ENCODE measurements at regions not wholly inside any gene's neighbourhood (a gene's known extent, or its start where the extent isn't known, plus 50 kb on each side); places are given as distances from the start of the nearest gene placed in this dataset.
A peak's percentile ranks its signal among the peaks of the same experiment; 100 is the strongest.

- no peak overlapping the region for H2AFZ ChIP-seq (ENCODE audit: insufficient read depth, low read length, poor library complexity)
- H3K4me2 ChIP-seq (ENCODE audit: low read length) = no peak overlapping the region
- no peaks in the 10 kb centered on the region for H3K27me3 ChIP-seq (ENCODE audit: insufficient read depth, low read length)
- no peak overlapping the region for H3K4me3 ChIP-seq (ENCODE audit: low read depth, low read length)
- no peaks in the 10 kb centered on the region for H3K79me1 ChIP-seq (ENCODE audit: low read length)
- H2BK12ac ChIP-seq (ENCODE audit: low read length) = no peak overlapping the region
- H3K4me1 ChIP-seq (ENCODE audit: control insufficient read depth in 1 of 2, insufficient read depth in 2 of 2, low read length in 2 of 2) = no peaks in the 10 kb centered on the region
- H2BK120ac ChIP-seq (ENCODE audit: insufficient read depth, low read length, poor library complexity) = no peak overlapping the region
- no peak overlapping the region for H3K27ac ChIP-seq (ENCODE audit: low read depth, low read length)
- H3K14ac ChIP-seq (ENCODE audit: low read length) = no peak overlapping the region
- H3K9me3 ChIP-seq (ENCODE audit: insufficient read depth, low read depth, low read length) = no peaks in the 10 kb centered on the region
- no peak overlapping the region for H3K18ac ChIP-seq (ENCODE audit: low read length)
- DNase-seq = no peak
- no peak overlapping the region for H2BK5ac ChIP-seq (ENCODE audit: low read depth, low read length, poor library complexity)
- H4K8ac ChIP-seq (ENCODE audit: low read depth, low read length) = no peak overlapping the region
- no peak overlapping the region for H3K23ac ChIP-seq (ENCODE audit: low read length)
- no peak overlapping the region for H4K91ac ChIP-seq (ENCODE audit: low read depth, low read length)
- H3K4ac ChIP-seq (ENCODE audit: low read depth, low read length) = no peak overlapping the region
- no peak overlapping the region for H4K12ac ChIP-seq (ENCODE audit: low read depth, low read length)
- H3K36me3 ChIP-seq (ENCODE audit: control insufficient read depth in 1 of 2, insufficient read depth in 2 of 2, low read length in 2 of 2) = no peaks in the 10 kb centered on the region
- H2AK5ac ChIP-seq (ENCODE audit: low read length) = no peak overlapping the region
- no peak overlapping the region for H3K9ac ChIP-seq (ENCODE audit: low read length)
- H3K79me2 ChIP-seq (ENCODE audit: control insufficient read depth, insufficient read depth, low read length, poor library complexity) = no peaks in the 10 kb centered on the region
- no CpG with 5 or more reads among the region's 12 CpGs for WGBS (ENCODE audit: extremely low coverage, insufficient coverage, insufficient read length)
These were observed 397.9 kb downstream of the TNS3 start for GRCh38 chr7:47183862-47184590.

GRCh38 chr7:47181746-47182361 lies 400.1 kb downstream of the TNS3 start:
- Histone ChIP-seq H4K91ac (ENCODE audit: low read depth, low read length) (no peak overlapping the region), H4K12ac (ENCODE audit: low read depth, low read length) (no peak overlapping the region), H2BK120ac (ENCODE audit: insufficient read depth, low read length, poor library complexity) (no peak overlapping the region), H3K27ac (ENCODE audit: low read depth, low read length) (no peak overlapping the region), H2AFZ (ENCODE audit: insufficient read depth, low read length, poor library complexity) (no peak overlapping the region), H2BK12ac (ENCODE audit: low read length) (no peak overlapping the region), H3K4me2 (ENCODE audit: low read length) (no peak overlapping the region), H4K8ac (ENCODE audit: low read depth, low read length) (no peak overlapping the region), H3K18ac (ENCODE audit: low read length) (no peak overlapping the region), H3K79me1 (ENCODE audit: low read length) (no peaks in the 10 kb centered on the region), H3K9ac (ENCODE audit: low read length) (no peak overlapping the region), H2BK5ac (ENCODE audit: low read depth, low read length, poor library complexity) (no peak overlapping the region), H3K9me3 (ENCODE audit: insufficient read depth, low read depth, low read length) (no peaks in the 10 kb centered on the region), H3K27me3 (ENCODE audit: insufficient read depth, low read length) (no peaks in the 10 kb centered on the region), H3K79me2 (ENCODE audit: control insufficient read depth, insufficient read depth, low read length, poor library complexity) (no peaks in the 10 kb centered on the region), H3K4me3 (ENCODE audit: low read depth, low read length) (no peak overlapping the region), H3K4me1 (ENCODE audit: control insufficient read depth in 1 of 2, insufficient read depth in 2 of 2, low read length in 2 of 2) (no peaks in the 10 kb centered on the region), H3K36me3 (ENCODE audit: control insufficient read depth in 1 of 2, insufficient read depth in 2 of 2, low read length in 2 of 2) (no peaks in the 10 kb centered on the region), H2AK5ac (ENCODE audit: low read length) (no peak overlapping the region), H3K4ac (ENCODE audit: low read depth, low read length) (no peak overlapping the region), H3K14ac (ENCODE audit: low read length) (no peak overlapping the region), H3K23ac (ENCODE audit: low read length) (no peak overlapping the region)
- DNase-seq = no peak
- WGBS (ENCODE audit: extremely low coverage, insufficient coverage, insufficient read length) = no CpG with 5 or more reads among the region's 4 CpGs

- Histone ChIP-seq H4K8ac (ENCODE audit: low read depth, low read length) (no peak overlapping the region), H3K4ac (ENCODE audit: low read depth, low read length) (no peak overlapping the region), H3K18ac (ENCODE audit: low read length) (no peak overlapping the region), H4K91ac (ENCODE audit: low read depth, low read length) (no peak overlapping the region), H2BK120ac (ENCODE audit: insufficient read depth, low read length, poor library complexity) (no peak overlapping the region), H3K23ac (ENCODE audit: low read length) (no peak overlapping the region), H2AFZ (ENCODE audit: insufficient read depth, low read length, poor library complexity) (no peak overlapping the region), H3K4me1 (ENCODE audit: control insufficient read depth in 1 of 2, insufficient read depth in 2 of 2, low read length in 2 of 2) (no peaks in the 10 kb centered on the region), H3K79me2 (ENCODE audit: control insufficient read depth, insufficient read depth, low read length, poor library complexity) (no peaks in the 10 kb centered on the region), H3K27ac (ENCODE audit: low read depth, low read length) (no peak overlapping the region), H3K27me3 (ENCODE audit: insufficient read depth, low read length) (no peaks in the 10 kb centered on the region), H3K14ac (ENCODE audit: low read length) (no peak overlapping the region), H3K9me3 (ENCODE audit: insufficient read depth, low read depth, low read length) (peaks cover 2% of the 10 kb centered on the region), H2BK12ac (ENCODE audit: low read length) (no peak overlapping the region), H3K79me1 (ENCODE audit: low read length) (no peaks in the 10 kb centered on the region), H3K9ac (ENCODE audit: low read length) (no peak overlapping the region), H3K4me3 (ENCODE audit: low read depth, low read length) (no peak overlapping the region), H4K12ac (ENCODE audit: low read depth, low read length) (no peak overlapping the region), H3K4me2 (ENCODE audit: low read length) (no peak overlapping the region), H2AK5ac (ENCODE audit: low read length) (no peak overlapping the region), H2BK5ac (ENCODE audit: low read depth, low read length, poor library complexity) (no peak overlapping the region), H3K36me3 (ENCODE audit: control insufficient read depth in 1 of 2, insufficient read depth in 2 of 2, low read length in 2 of 2) (no peaks in the 10 kb centered on the region)
- WGBS (ENCODE audit: extremely low coverage, insufficient coverage, insufficient read length) = no CpG with 5 or more reads among the region's 3 CpGs
- DNase-seq = no peak
These were observed 401.4 kb downstream of the TNS3 start for GRCh38 chr7:47180516-47180826.

GRCh38 chr7:47179812-47180515 lies 401.9 kb downstream of the TNS3 start:
- no peak overlapping the region for H2BK120ac ChIP-seq (ENCODE audit: insufficient read depth, low read length, poor library complexity)
- no peaks in the 10 kb centered on the region for H3K4me1 ChIP-seq (ENCODE audit: control insufficient read depth in 1 of 2, insufficient read depth in 2 of 2, low read length in 2 of 2)
- H4K8ac ChIP-seq (ENCODE audit: low read depth, low read length) = no peak overlapping the region
- H2AFZ ChIP-seq (ENCODE audit: insufficient read depth, low read length, poor library complexity) = no peak overlapping the region
- H3K4me2 ChIP-seq (ENCODE audit: low read length) = no peak overlapping the region
- no peak overlapping the region for H2BK5ac ChIP-seq (ENCODE audit: low read depth, low read length, poor library complexity)
- peaks cover 4% of the 10 kb centered on the region for H3K9me3 ChIP-seq (ENCODE audit: insufficient read depth, low read depth, low read length)
- H3K27ac ChIP-seq (ENCODE audit: low read depth, low read length) = no peak overlapping the region
- H3K79me2 ChIP-seq (ENCODE audit: control insufficient read depth, insufficient read depth, low read length, poor library complexity) = no peaks in the 10 kb centered on the region
- H3K4me3 ChIP-seq (ENCODE audit: low read depth, low read length) = no peak overlapping the region
- no CpG with 5 or more reads among the region's 8 CpGs for WGBS (ENCODE audit: extremely low coverage, insufficient coverage, insufficient read length)
- H3K14ac ChIP-seq (ENCODE audit: low read length) = no peak overlapping the region
- no peaks in the 10 kb centered on the region for H3K36me3 ChIP-seq (ENCODE audit: control insufficient read depth in 1 of 2, insufficient read depth in 2 of 2, low read length in 2 of 2)
- no peak overlapping the region for H4K91ac ChIP-seq (ENCODE audit: low read depth, low read length)
- no peak overlapping the region for H4K12ac ChIP-seq (ENCODE audit: low read depth, low read length)
- H3K18ac ChIP-seq (ENCODE audit: low read length) = no peak overlapping the region
- H3K4ac ChIP-seq (ENCODE audit: low read depth, low read length) = no peak overlapping the region
- no peak overlapping the region for H3K9ac ChIP-seq (ENCODE audit: low read length)
- no peaks in the 10 kb centered on the region for H3K79me1 ChIP-seq (ENCODE audit: low read length)
- DNase-seq = peak; percentile 32 to 79
- no peak overlapping the region for H3K23ac ChIP-seq (ENCODE audit: low read length)
- no peaks in the 10 kb centered on the region for H3K27me3 ChIP-seq (ENCODE audit: insufficient read depth, low read length)
- H2BK12ac ChIP-seq (ENCODE audit: low read length) = no peak overlapping the region
- H2AK5ac ChIP-seq (ENCODE audit: low read length) = no peak overlapping the region
